Thyroid gland (tissue), 4 donors: ENCODE measurements at regions not wholly inside any gene's neighbourhood (a gene's known extent, or its start where the extent isn't known, plus 50 kb on each side); places are given as distances from the start of the nearest gene placed in this dataset.
"Not testable (repeated sequence)": the region's sequence is repeated elsewhere in the genome, so short reads cannot be mapped to it uniquely, and the experiment has no call there.

Source experiments
- DNase-seq, 2 donors: peaks; one replicate each; pipeline ENCODE4 v3.0.0-alpha.2; 2019
- H3K27ac ChIP-seq, 3 donors: fragments of 200-600 bp; sonication (generic); 1 replicate in 2 of 3; 2 replicates in 1 of 3; pipeline ENCODE4 v1.5.1; 2016 to 2019; ENCODE audit warnings: mild to moderate bottlenecking in 1 of 3, moderate library complexity in 1 of 3
- H3K27me3 ChIP-seq: fragments of 200-600 bp; sonication (generic); one replicate; pipeline ENCODE4 v1.5.1; 2019
- H3K36me3 ChIP-seq, 2 donors: fragments of 200-600 bp; sonication (generic); one replicate each; pipeline ENCODE4 v1.5.1; 2016 to 2019
- H3K4me1 ChIP-seq, 2 donors: fragments of 200-600 bp; sonication (generic); one replicate each; pipeline ENCODE4 v1.5.1; 2017 to 2019
- H3K4me3 ChIP-seq, 3 donors: fragments of 200-600 bp; sonication (generic); replicated peaks in 1 of 3; 1 replicate in 2 of 3; 2 replicates in 1 of 3; pipeline ENCODE4 v1.5.1; 2016; ENCODE audit warnings: mild to moderate bottlenecking in 1 of 3
- H3K9me3 ChIP-seq: fragments of 200-600 bp; sonication (generic); one replicate; pipeline ENCODE4 v1.5.1; 2017
- CTCF ChIP-seq, 6 experiments: fragments of 200-600 bp in 3 of 6; fragments of 450-650 bp in 3 of 6; sonication (generic) in 3 of 6; IDR thresholded peaks; one replicate each; pipeline ENCODE4 v1.5.1; 2016 to 2019; ENCODE audit warnings: antibody characterized with exemption in 6 of 6, mild to moderate bottlenecking in 2 of 6, inconsistent platforms in 1 of 6, moderate library complexity in 1 of 6
- POLR2A ChIP-seq, 2 donors: fragments of 450-650 bp; IDR thresholded peaks; one replicate each; pipeline ENCODE4 v1.6.1; 2017; ENCODE audit warnings: antibody characterized with exemption in 2 of 2, mild to moderate bottlenecking in 2 of 2, moderate library complexity in 1 of 2
- WGBS, 2 donors: methylation state at CpG; one replicate each; pipeline ENCODE4 v1.1.5; 2017; 5-methylcytosine and 5-hydroxymethylcytosine counted together
- intact Hi-C: fragments of 100-400 bp; cut with DNase I; formaldehyde crosslinking; loops from one replicate; pipeline ENCODE4 v1.15.1; 2023

GRCh38 chr7:13725591-13725990, 263.9 kb downstream of the ETV1 start:
- no peak for DNase-seq
- TF ChIP-seq CTCF (IDR thresholded peaks at IDR 0.05) (peak in 1 of 6 experiments; percentile 11), POLR2A (IDR thresholded peaks at IDR 0.05) (no peak)
- intact Hi-C loops: no loop called here
- Histone ChIP-seq H3K9me3 (no peaks in the 10 kb centered on the region), H3K4me1 (no peaks in the 10 kb centered on the region), H3K4me3 (no peak overlapping the region), H3K27me3 (no peaks in the 10 kb centered on the region), H3K27ac (no peak overlapping the region), H3K36me3 (no peaks in the 10 kb centered on the region)
- 91 to 96% methylated on average over 2 of the region's 2 CpGs for WGBS, 2 donors

- Histone ChIP-seq H3K4me3 (no peak overlapping the region), H3K36me3 (no peaks in the 10 kb centered on the region), H3K27ac (no peak overlapping the region), H3K27me3 (no peaks in the 10 kb centered on the region), H3K4me1 (no peaks in the 10 kb centered on the region), H3K9me3 (no peaks in the 10 kb centered on the region)
- DNase-seq: peak; percentile 7 to 14
- TF ChIP-seq CTCF (IDR thresholded peaks at IDR 0.05) (no peak), POLR2A (IDR thresholded peaks at IDR 0.05) (no peak)
- WGBS, 2 donors: 38 to 44% methylated on average over 2 of the region's 2 CpGs
- intact Hi-C loops: no loop called here
These were observed 262.2 kb downstream of the ETV1 start for GRCh38 chr7:13727279-13727678.

DNA sequence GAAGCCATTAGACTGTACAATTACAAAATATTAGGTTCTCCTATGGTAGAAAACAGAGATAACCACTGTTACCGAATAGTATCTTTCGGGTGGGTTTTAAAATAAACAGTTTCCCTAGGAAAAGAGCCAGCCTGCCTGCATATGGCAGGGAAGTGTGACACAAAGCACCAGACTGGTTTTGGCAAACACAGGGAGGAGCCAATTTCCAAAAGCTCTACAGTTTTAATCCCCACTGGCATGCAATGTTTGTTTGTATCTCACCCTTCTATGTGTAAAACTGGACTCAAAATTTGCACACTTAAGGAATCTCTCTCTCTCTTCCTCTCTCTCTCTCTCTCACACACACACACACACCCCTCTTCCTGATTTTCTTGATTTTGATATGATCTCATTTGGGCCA, 261.7 kb downstream of the ETV1 start:
- no peaks in the 10 kb centered on the region for H3K9me3 ChIP-seq
- no peak overlapping the region for H3K27ac ChIP-seq
- H3K27me3 ChIP-seq: no peaks in the 10 kb centered on the region
- no peaks in the 10 kb centered on the region for H3K4me1 ChIP-seq
- WGBS, 2 donors: 92 to 95% methylated on average over 2 of the region's 2 CpGs
- H3K36me3 ChIP-seq: no peaks in the 10 kb centered on the region
- intact Hi-C loops: no loop called here
- no peak for DNase-seq
- H3K4me3 ChIP-seq: no peak overlapping the region
- no peak for TF ChIP-seq CTCF (IDR thresholded peaks at IDR 0.05)
- no peak for TF ChIP-seq POLR2A (IDR thresholded peaks at IDR 0.05)

- H3K4me1 ChIP-seq, H3K27me3 ChIP-seq, DNase-seq, H3K4me3 ChIP-seq, intact Hi-C loops, H3K9me3 ChIP-seq, H3K36me3 ChIP-seq, H3K27ac ChIP-seq: not testable (repeated sequence)
- WGBS, 2 donors: 85 to 95% methylated on average over 4 of the region's 4 CpGs
These were observed 261.0 kb downstream of the ETV1 start for GRCh38 chr7:13728430-13728829.

DNA sequence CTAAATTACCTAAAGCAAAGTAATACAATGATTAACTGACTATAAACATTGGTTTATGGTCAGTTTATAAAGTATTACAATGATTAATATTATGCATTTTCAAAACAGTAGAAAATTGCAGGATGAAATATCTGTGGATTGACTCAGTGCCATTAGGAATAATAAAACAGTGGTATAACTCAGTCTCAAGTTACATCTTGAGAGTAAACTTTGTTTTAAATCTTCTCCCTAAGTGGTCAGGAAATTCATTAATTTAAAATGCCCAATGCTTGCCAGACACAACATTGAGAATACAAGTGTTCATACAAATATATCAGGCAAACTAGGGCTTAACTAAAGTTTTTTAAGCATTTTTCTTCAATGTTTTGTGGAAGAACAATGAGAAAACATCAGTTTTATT, 257.8 kb downstream of the ETV1 start:
- no peak overlapping the region for H3K27ac ChIP-seq
- H3K9me3 ChIP-seq: no peaks in the 10 kb centered on the region
- no peaks in the 10 kb centered on the region for H3K4me1 ChIP-seq
- H3K4me3 ChIP-seq: no peak overlapping the region
- no peaks in the 10 kb centered on the region for H3K27me3 ChIP-seq
- DNase-seq: no peak
- no peaks in the 10 kb centered on the region for H3K36me3 ChIP-seq
- TF ChIP-seq POLR2A (IDR thresholded peaks at IDR 0.05) (no peak), CTCF (IDR thresholded peaks at IDR 0.05) (no peak)
- intact Hi-C loops: no loop called here

DNA sequence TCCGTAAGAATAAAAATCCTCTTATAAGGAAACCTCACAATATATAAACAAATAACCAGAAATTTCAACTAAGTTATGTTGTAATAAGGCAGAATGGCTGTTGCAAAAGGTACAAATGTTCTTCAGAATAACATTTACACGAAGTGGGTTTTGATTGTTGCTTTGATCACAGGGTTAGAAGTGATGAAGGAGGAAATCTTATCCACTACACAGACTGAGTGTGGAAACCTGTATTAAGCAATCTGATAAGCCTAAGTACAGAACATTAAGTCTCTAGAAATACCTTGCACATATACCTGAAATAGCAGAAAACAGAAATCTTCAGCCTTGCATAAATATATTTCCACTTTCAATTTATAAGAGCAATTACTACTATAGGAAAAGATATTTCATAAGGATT, 251.9 kb downstream of the ETV1 start:
- DNase-seq: no peak
- TF ChIP-seq CTCF (IDR thresholded peaks at IDR 0.05) (no peak), POLR2A (IDR thresholded peaks at IDR 0.05) (no peak)
- no peaks in the 10 kb centered on the region for H3K9me3 ChIP-seq
- no peak overlapping the region for H3K27ac ChIP-seq
- H3K4me3 ChIP-seq: no peak overlapping the region
- WGBS, 2 donors: 45 to 68% methylated on average over 2 of the region's 2 CpGs
- H3K36me3 ChIP-seq: no peaks in the 10 kb centered on the region
- intact Hi-C loops: no loop called here
- no peaks in the 10 kb centered on the region for H3K4me1 ChIP-seq
- H3K27me3 ChIP-seq: no peaks in the 10 kb centered on the region
